ENCODE measurements at regions not wholly inside any gene's neighbourhood (a gene's known extent, or its start where the extent isn't known, plus 50 kb on each side); places are given as distances from the start of the nearest gene placed in this dataset.

DNA sequence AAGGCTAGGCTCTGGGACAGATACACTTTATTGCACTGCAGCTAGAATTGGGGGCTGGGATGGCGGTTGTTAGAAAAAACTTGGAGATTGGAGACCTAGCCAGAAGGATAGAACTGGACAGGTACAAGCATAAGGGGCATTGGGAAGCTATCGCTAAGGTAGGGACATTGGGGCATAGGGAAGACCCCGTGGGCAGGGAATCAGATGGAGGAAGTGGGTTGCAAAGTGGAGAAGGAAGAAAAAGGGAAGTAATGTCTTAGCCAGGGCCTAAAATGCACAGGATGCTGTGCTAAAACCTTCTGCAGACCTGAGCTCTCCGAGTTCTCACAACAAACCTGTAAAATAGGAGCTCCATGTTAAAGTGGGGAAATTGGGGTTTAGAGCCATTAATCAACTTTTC, 178.2 kb downstream of the ZDHHC21 start:
- TF ChIP-seq MAX (IDR thresholded peaks at IDR 0.05) = no peak
- TF ChIP-seq EP300 (IDR thresholded peaks at IDR 0.05; ENCODE audit: borderline replicate concordance) = no peak
- TF ChIP-seq REST (IDR thresholded peaks at IDR 0.05; ENCODE audit: low read depth) = no peak
- TF ChIP-seq CEBPB (IDR thresholded peaks at IDR 0.05) = no peak
- TF ChIP-seq, protein P1, sequence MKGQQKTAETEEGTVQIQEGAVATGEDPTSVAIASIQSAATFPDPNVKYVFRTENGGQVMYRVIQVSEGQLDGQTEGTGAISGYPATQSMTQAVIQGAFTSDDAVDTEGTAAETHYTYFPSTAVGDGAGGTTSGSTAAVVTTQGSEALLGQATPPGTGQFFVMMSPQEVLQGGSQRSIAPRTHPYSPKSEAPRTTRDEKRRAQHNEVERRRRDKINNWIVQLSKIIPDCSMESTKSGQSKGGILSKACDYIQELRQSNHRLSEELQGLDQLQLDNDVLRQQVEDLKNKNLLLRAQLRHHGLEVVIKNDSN (IDR thresholded peaks at IDR 0.05) = no peak
- TF ChIP-seq TEAD4 (IDR thresholded peaks at IDR 0.05) = no peak
- TF ChIP-seq RAD21 (IDR thresholded peaks at IDR 0.05; ENCODE audit: low read depth) = no peak
- TF ChIP-seq ZBTB7A (IDR thresholded peaks at IDR 0.05; ENCODE audit: low read depth) = no peak

DNA sequence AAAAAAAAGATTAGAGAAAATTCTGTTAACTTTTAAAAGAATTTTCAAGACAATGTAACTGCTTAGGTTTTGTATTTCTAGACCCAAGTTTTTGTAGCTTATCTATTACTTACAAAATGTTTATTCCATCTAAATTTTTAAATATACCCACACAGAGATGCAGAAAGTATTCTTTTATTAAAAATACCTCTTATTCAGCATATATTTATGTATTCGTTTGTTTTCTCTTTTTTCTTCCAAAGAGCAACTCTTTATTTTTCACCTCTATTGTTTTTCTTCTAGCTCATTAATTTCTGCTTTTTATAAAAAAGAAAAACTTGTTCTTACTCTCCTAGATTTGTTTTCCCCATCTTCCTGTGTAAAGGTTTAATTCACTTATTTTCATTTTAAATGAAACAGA, 180.3 kb downstream of the ZDHHC21 start:
- TF ChIP-seq YY1 (IDR thresholded peaks at IDR 0.05; ENCODE audit: low read depth) = no peak
- TF ChIP-seq TEAD4 (IDR thresholded peaks at IDR 0.05) = no peak
- no peak for TF ChIP-seq TCF12 (IDR thresholded peaks at IDR 0.05; ENCODE audit: low read depth)
- TF ChIP-seq RAD21 (IDR thresholded peaks at IDR 0.05; ENCODE audit: low read depth) = no peak
- TF ChIP-seq EGR1 (IDR thresholded peaks at IDR 0.05) = no peak
- TF ChIP-seq REST (IDR thresholded peaks at IDR 0.05; ENCODE audit: low read depth) = no peak
- no peak for TF ChIP-seq EP300 (IDR thresholded peaks at IDR 0.05; ENCODE audit: borderline replicate concordance)
- TF ChIP-seq TAF1 (IDR thresholded peaks at IDR 0.05; ENCODE audit: low read depth) = no peak
- TF ChIP-seq, protein P1 (IDR thresholded peaks at IDR 0.05) = no peak
- no peak for TF ChIP-seq MAX (IDR thresholded peaks at IDR 0.05)
- no peak for TF ChIP-seq CREB1 (IDR thresholded peaks at IDR 0.05; ENCODE audit: low read depth)
- no peak for TF ChIP-seq CEBPB (IDR thresholded peaks at IDR 0.05)
- no peak for TF ChIP-seq FOXM1 (IDR thresholded peaks at IDR 0.05; ENCODE audit: borderline replicate concordance, low read depth)
- no peak for TF ChIP-seq NFIC (IDR thresholded peaks at IDR 0.05)

DNA sequence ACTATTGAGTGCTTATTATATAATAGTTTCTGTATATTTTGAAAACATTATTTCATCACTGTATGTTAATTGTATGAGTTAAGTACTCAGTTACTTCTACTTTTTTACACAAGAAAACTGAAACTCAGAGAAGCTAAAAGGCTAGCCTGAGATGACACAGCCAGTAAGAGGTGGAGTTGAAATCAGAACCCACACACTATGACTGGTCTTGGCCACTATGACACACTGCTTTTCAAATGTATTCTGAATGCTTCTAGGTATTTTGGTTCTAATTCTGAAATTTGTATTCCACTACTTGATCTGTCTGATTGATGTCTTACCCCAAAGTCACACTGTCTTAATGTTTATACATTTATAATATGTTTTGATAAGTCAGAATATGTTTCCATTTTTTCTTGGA, 181.8 kb downstream of the ZDHHC21 start:
- TF ChIP-seq CREB1 (IDR thresholded peaks at IDR 0.05; ENCODE audit: low read depth) = no peak
- no peak for TF ChIP-seq TEAD4 (IDR thresholded peaks at IDR 0.05)
- no peak for TF ChIP-seq MAX (IDR thresholded peaks at IDR 0.05)
- no peak for TF ChIP-seq EP300 (IDR thresholded peaks at IDR 0.05; ENCODE audit: borderline replicate concordance)
- TF ChIP-seq, protein P1 (IDR thresholded peaks at IDR 0.05) = no peak
- TF ChIP-seq RAD21 (IDR thresholded peaks at IDR 0.05; ENCODE audit: low read depth) = no peak

GRCh38 chr9:14508884-14509283, 184.3 kb downstream of the ZDHHC21 start:
- TF ChIP-seq, protein P1 (IDR thresholded peaks at IDR 0.05) = no peak
- no peak for TF ChIP-seq ZBTB7A (IDR thresholded peaks at IDR 0.05; ENCODE audit: low read depth)
- no peak for TF ChIP-seq REST (IDR thresholded peaks at IDR 0.05; ENCODE audit: low read depth)
- TF ChIP-seq TAF1 (IDR thresholded peaks at IDR 0.05; ENCODE audit: low read depth) = no peak
- TF ChIP-seq RAD21 (IDR thresholded peaks at IDR 0.05; ENCODE audit: low read depth) = no peak
- no peak for TF ChIP-seq TCF12 (IDR thresholded peaks at IDR 0.05; ENCODE audit: low read depth)
- no peak for TF ChIP-seq CREB1 (IDR thresholded peaks at IDR 0.05; ENCODE audit: low read depth)
- no peak for TF ChIP-seq MAX (IDR thresholded peaks at IDR 0.05)
- no peak for TF ChIP-seq EP300 (IDR thresholded peaks at IDR 0.05; ENCODE audit: borderline replicate concordance)
- no peak for TF ChIP-seq YY1 (IDR thresholded peaks at IDR 0.05; ENCODE audit: low read depth)
- no peak for TF ChIP-seq CEBPB (IDR thresholded peaks at IDR 0.05)
- no peak for TF ChIP-seq FOXM1 (IDR thresholded peaks at IDR 0.05; ENCODE audit: borderline replicate concordance, low read depth)
- TF ChIP-seq TEAD4 (IDR thresholded peaks at IDR 0.05) = no peak
- no peak for TF ChIP-seq NFIC (IDR thresholded peaks at IDR 0.05)
- no peak for TF ChIP-seq EGR1 (IDR thresholded peaks at IDR 0.05)
